Activated CD8-positive, alpha-beta memory T cell treated with anti-CD3 and anti-CD28 coated beads, Interleukin-2, amount 10 ng/mL, durations not matched to agents 7 days and 5 days (primary cell): ENCODE measurements at regions not wholly inside any gene's neighbourhood (a gene's known extent, or its start where the extent isn't known, plus 50 kb on each side); places are given as distances from the start of the nearest gene placed in this dataset.
"Not testable (repeated sequence)": the region's sequence is repeated elsewhere in the genome, so short reads cannot be mapped to it uniquely, and the experiment has no call there.

Experiments used
- ATAC-seq: fragments of 150-1000 bp; cut with Tn5 transposase; one replicate; pipeline ENCODE4 v1.10.0; 2021; ENCODE audit warnings: moderate library complexity
- CTCF ChIA-PET: fragments of 350-600 bp; sonication (Branson Sonifier 250); formaldehyde crosslinking; loops from one replicate; lab custom pipeline; 2021; ENCODE audit warnings: antibody characterized with exemption; lab: Charles Lee
- DNase-seq: peaks from one replicate; pipeline ENCODE4 v3.0.0-alpha.2; 2020
- H3K27ac Mint-ChIP-seq: one replicate; pipeline ENCODE4 v1.8.0; 2021; ENCODE audit warnings: mild to moderate bottlenecking, mixed read lengths
- H3K27me3 Mint-ChIP-seq: one replicate; pipeline ENCODE4 v1.8.0; 2021; ENCODE audit warnings: mixed read lengths
- H3K36me3 Mint-ChIP-seq: one replicate; pipeline ENCODE4 v1.8.0; 2021; ENCODE audit warnings: mild to moderate bottlenecking, mixed read lengths
- H3K4me1 Mint-ChIP-seq: one replicate; pipeline ENCODE4 v1.8.0; 2021; ENCODE audit warnings: mixed read lengths
- H3K4me3 Mint-ChIP-seq: one replicate; pipeline ENCODE4 v1.8.0; 2021; ENCODE audit warnings: mild to moderate bottlenecking, moderate library complexity, mixed read lengths
- H3K9me3 Mint-ChIP-seq: one replicate; pipeline ENCODE4 v1.8.0; 2022; ENCODE audit warnings: low read depth, mixed read lengths

- DNase-seq (no peak), ATAC-seq (no peak)
- Mint-ChIP-seq H3K4me1 (no peaks in the 10 kb centered on the region), H3K4me3 (no peak overlapping the region), H3K27ac (no peak overlapping the region), H3K9me3 (peaks cover 2% of the 10 kb centered on the region), H3K36me3 (no peaks in the 10 kb centered on the region), H3K27me3 (no peaks in the 10 kb centered on the region)
- CTCF ChIA-PET = no interaction called here
Observed at GRCh38 chr11:42422090-42422489, 889.7 kb upstream of the API5 start.

GRCh38 chr11:42434911-42435310 lies 876.9 kb upstream of the API5 start:
- H3K27me3 Mint-ChIP-seq, H3K9me3 Mint-ChIP-seq, DNase-seq, H3K4me3 Mint-ChIP-seq, CTCF ChIA-PET, ATAC-seq, H3K4me1 Mint-ChIP-seq, H3K36me3 Mint-ChIP-seq, H3K27ac Mint-ChIP-seq: not testable (repeated sequence)

GRCh38 chr11:42444406-42444805 lies 867.4 kb upstream of the API5 start:
- ATAC-seq (no peak), DNase-seq (no peak)
- no peaks in the 10 kb centered on the region for H3K36me3 Mint-ChIP-seq
- H3K4me3 Mint-ChIP-seq = no peak overlapping the region
- peaks cover 8% of the 10 kb centered on the region for H3K9me3 Mint-ChIP-seq
- H3K27ac Mint-ChIP-seq = no peak overlapping the region
- CTCF ChIA-PET = no interaction called here
- no peaks in the 10 kb centered on the region for H3K4me1 Mint-ChIP-seq
- H3K27me3 Mint-ChIP-seq = no peaks in the 10 kb centered on the region

- H3K36me3 Mint-ChIP-seq = no peaks in the 10 kb centered on the region
- CTCF ChIA-PET = no interaction called here
- peaks cover 3% of the 10 kb centered on the region for H3K9me3 Mint-ChIP-seq
- ATAC-seq = no peak
- H3K27me3 Mint-ChIP-seq = no peaks in the 10 kb centered on the region
- no peaks in the 10 kb centered on the region for H3K4me1 Mint-ChIP-seq
- H3K4me3 Mint-ChIP-seq = no peak overlapping the region
- no peak for DNase-seq
- H3K27ac Mint-ChIP-seq = no peak overlapping the region
Observed at GRCh38 chr11:42462558-42463310, 849.1 kb upstream of the API5 start.

GRCh38 chr11:42465623-42466022 lies 846.2 kb upstream of the API5 start:
- DNase-seq (no peak), ATAC-seq (no peak)
- no peaks in the 10 kb centered on the region for H3K36me3 Mint-ChIP-seq
- no peak overlapping the region for H3K27ac Mint-ChIP-seq
- H3K9me3 Mint-ChIP-seq = peaks cover 3% of the 10 kb centered on the region
- no peak overlapping the region for H3K4me3 Mint-ChIP-seq
- CTCF ChIA-PET = no interaction called here
- no peaks in the 10 kb centered on the region for H3K27me3 Mint-ChIP-seq
- H3K4me1 Mint-ChIP-seq = no peaks in the 10 kb centered on the region

GRCh38 chr11:42473106-42473505 lies 838.7 kb upstream of the API5 start:
- Mint-ChIP-seq H3K9me3 (peaks cover 4% of the 10 kb centered on the region), H3K4me3 (no peak overlapping the region), H3K4me1 (no peaks in the 10 kb centered on the region), H3K27me3 (no peaks in the 10 kb centered on the region), H3K36me3 (no peaks in the 10 kb centered on the region), H3K27ac (no peak overlapping the region)
- DNase-seq (no peak), ATAC-seq (no peak)
- CTCF ChIA-PET = no interaction called here

- no peaks in the 10 kb centered on the region for H3K27me3 Mint-ChIP-seq
- ATAC-seq (no peak), DNase-seq (no peak)
- H3K27ac Mint-ChIP-seq = no peak overlapping the region
- CTCF ChIA-PET = no interaction called here
- no peaks in the 10 kb centered on the region for H3K36me3 Mint-ChIP-seq
- H3K9me3 Mint-ChIP-seq = peaks cover 17% of the 10 kb centered on the region
- H3K4me3 Mint-ChIP-seq = no peak overlapping the region
- H3K4me1 Mint-ChIP-seq = no peaks in the 10 kb centered on the region
Observed at GRCh38 chr11:42482822-42483221, 829.0 kb upstream of the API5 start.

- Mint-ChIP-seq H3K4me1 (no peaks in the 10 kb centered on the region), H3K9me3 (peaks cover 7% of the 10 kb centered on the region), H3K27ac (no peak overlapping the region), H3K27me3 (no peaks in the 10 kb centered on the region), H3K4me3 (no peak overlapping the region), H3K36me3 (no peaks in the 10 kb centered on the region)
- DNase-seq (no peak), ATAC-seq (no peak)
- CTCF ChIA-PET = no interaction called here
Observed at GRCh38 chr11:42490506-42490905, 821.3 kb upstream of the API5 start.

- no peaks in the 10 kb centered on the region for H3K4me1 Mint-ChIP-seq
- DNase-seq (no peak), ATAC-seq (no peak)
- H3K27me3 Mint-ChIP-seq = no peaks in the 10 kb centered on the region
- H3K36me3 Mint-ChIP-seq = no peaks in the 10 kb centered on the region
- H3K27ac Mint-ChIP-seq = no peak overlapping the region
- CTCF ChIA-PET = no interaction called here
- H3K9me3 Mint-ChIP-seq = peaks cover 4% of the 10 kb centered on the region
- H3K4me3 Mint-ChIP-seq = no peak overlapping the region
Observed at GRCh38 chr11:42494459-42494858, 817.3 kb upstream of the API5 start.

- Mint-ChIP-seq H3K4me3 (no peak overlapping the region), H3K27ac (no peak overlapping the region)
- CTCF ChIA-PET = no interaction called here
Observed at GRCh38 chr11:42498971-42499370, 812.8 kb upstream of the API5 start.

GRCh38 chr11:42502151-42502550 lies 809.6 kb upstream of the API5 start:
- Mint-ChIP-seq H3K4me1 (no peaks in the 10 kb centered on the region), H3K4me3 (no peak overlapping the region), H3K9me3 (peaks cover 2% of the 10 kb centered on the region), H3K36me3 (no peaks in the 10 kb centered on the region), H3K27me3 (no peaks in the 10 kb centered on the region), H3K27ac (no peak overlapping the region)
- CTCF ChIA-PET = no interaction called here
- ATAC-seq = no peak
- no peak for DNase-seq

More at GRCh38 chr11:42498971-42499370, 812.8 kb upstream of the API5 start:
- no peak for ATAC-seq
- Mint-ChIP-seq H3K36me3 (no peaks in the 10 kb centered on the region), H3K4me1 (no peaks in the 10 kb centered on the region), H3K9me3 (peaks cover 1% of the 10 kb centered on the region), H3K27me3 (no peaks in the 10 kb centered on the region)
- no peak for DNase-seq

GRCh38 chr11:42521994-42522393 lies 789.8 kb upstream of the API5 start:
- H3K27me3 Mint-ChIP-seq = no peaks in the 10 kb centered on the region
- no peaks in the 10 kb centered on the region for H3K36me3 Mint-ChIP-seq
- no peaks in the 10 kb centered on the region for H3K9me3 Mint-ChIP-seq
- ATAC-seq = no peak
- H3K27ac Mint-ChIP-seq = no peak overlapping the region
- H3K4me3 Mint-ChIP-seq = no peak overlapping the region
- H3K4me1 Mint-ChIP-seq = no peaks in the 10 kb centered on the region
- no peak for DNase-seq
- CTCF ChIA-PET = no interaction called here

GRCh38 chr11:42524534-42525227 lies 787.1 kb upstream of the API5 start:
- H3K9me3 Mint-ChIP-seq = no peaks in the 10 kb centered on the region
- CTCF ChIA-PET = interaction anchor here (0.9 to 1.7 kb wide), 5 partner anchors 11 to 1064 kb away, joined by 3 to 9 read pairs (median 4); partner anchors contain the start of gene LRRC4C
- H3K4me3 Mint-ChIP-seq = no peak overlapping the region
- H3K4me1 Mint-ChIP-seq = no peaks in the 10 kb centered on the region
- H3K36me3 Mint-ChIP-seq = no peaks in the 10 kb centered on the region
- DNase-seq (peak; percentile 42), ATAC-seq (no peak)
- no peak overlapping the region for H3K27ac Mint-ChIP-seq
- no peaks in the 10 kb centered on the region for H3K27me3 Mint-ChIP-seq

- Mint-ChIP-seq H3K9me3 (no peaks in the 10 kb centered on the region), H3K36me3 (no peaks in the 10 kb centered on the region), H3K4me1 (no peaks in the 10 kb centered on the region), H3K4me3 (no peak overlapping the region), H3K27me3 (no peaks in the 10 kb centered on the region), H3K27ac (no peak overlapping the region)
- ATAC-seq (no peak), DNase-seq (no peak)
- CTCF ChIA-PET = no interaction called here
Observed at GRCh38 chr11:42526426-42526825, 785.4 kb upstream of the API5 start.
